ENCODE measurements at regions not wholly inside any gene's neighbourhood (a gene's known extent, or its start where the extent isn't known, plus 50 kb on each side); places are given as distances from the start of the nearest gene placed in this dataset.

DNA sequence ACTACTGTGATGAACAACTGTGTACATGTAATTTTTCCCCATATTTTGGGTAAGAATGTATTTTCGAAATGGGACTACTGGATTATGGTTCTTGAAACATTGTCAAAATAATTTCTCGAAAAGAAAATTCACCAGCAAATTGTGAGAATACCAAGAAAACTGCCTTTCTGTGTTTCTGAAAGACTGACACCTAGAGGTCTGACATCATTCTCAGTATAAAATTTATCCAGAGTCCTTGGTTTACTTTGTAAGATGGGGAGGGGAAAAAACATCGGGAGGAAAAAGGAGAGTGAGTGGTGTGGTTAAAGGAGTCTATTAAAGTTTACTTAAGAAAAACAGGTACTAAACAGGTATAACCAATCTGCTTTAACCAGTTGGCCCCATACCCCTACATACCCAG, 149.2 kb downstream of the CEP120 start:
- Histone ChIP-seq H3K4me1 (ENCODE audit: control insufficient read depth, insufficient read depth, low read length) (no peaks in the 10 kb centered on the region), H3K27me3 (ENCODE audit: control insufficient read depth in 1 of 2, insufficient read depth in 2 of 2, low read length in 2 of 2) (no peaks in the 10 kb centered on the region), H3K4me3 (ENCODE audit: low read length in 2 of 2) (no peak overlapping the region), H3K36me3 (ENCODE audit: control insufficient read depth in 2 of 2, insufficient read depth in 2 of 2, low read length in 2 of 2) (no peaks in the 10 kb centered on the region), H3K9me3 (ENCODE audit: control insufficient read depth in 2 of 2, low read length in 2 of 2) (no peaks in the 10 kb centered on the region), H3K9ac (ENCODE audit: low read length in 2 of 2) (no peak overlapping the region), H3K27ac (ENCODE audit: low read length) (no peak overlapping the region)

- Histone ChIP-seq H3K36me3 (ENCODE audit: control insufficient read depth in 2 of 2, insufficient read depth in 2 of 2, low read length in 2 of 2) (no peaks in the 10 kb centered on the region), H3K4me3 (ENCODE audit: low read length in 2 of 2) (no peak overlapping the region), H3K9ac (ENCODE audit: low read length in 2 of 2) (no peak overlapping the region), H3K27me3 (ENCODE audit: control insufficient read depth in 1 of 2, insufficient read depth in 2 of 2, low read length in 2 of 2) (no peaks in the 10 kb centered on the region), H3K27ac (ENCODE audit: low read length) (no peak overlapping the region), H3K4me1 (ENCODE audit: control insufficient read depth, insufficient read depth, low read length) (no peaks in the 10 kb centered on the region), H3K9me3 (ENCODE audit: control insufficient read depth in 2 of 2, low read length in 2 of 2) (no peaks in the 10 kb centered on the region)
Observed at GRCh38 chr5:123273095-123273494, 150.1 kb downstream of the CEP120 start.

- Histone ChIP-seq H3K27ac (ENCODE audit: low read length) (no peak overlapping the region), H3K4me1 (ENCODE audit: control insufficient read depth, insufficient read depth, low read length) (no peaks in the 10 kb centered on the region), H3K9me3 (ENCODE audit: control insufficient read depth in 2 of 2, low read length in 2 of 2) (no peaks in the 10 kb centered on the region), H3K27me3 (ENCODE audit: control insufficient read depth in 1 of 2, insufficient read depth in 2 of 2, low read length in 2 of 2) (no peaks in the 10 kb centered on the region), H3K9ac (ENCODE audit: low read length in 2 of 2) (no peak overlapping the region), H3K4me3 (ENCODE audit: low read length in 2 of 2) (no peak overlapping the region), H3K36me3 (ENCODE audit: control insufficient read depth in 2 of 2, insufficient read depth in 2 of 2, low read length in 2 of 2) (no peaks in the 10 kb centered on the region)
Observed at GRCh38 chr5:123269851-123270250, 153.4 kb downstream of the CEP120 start.

DNA sequence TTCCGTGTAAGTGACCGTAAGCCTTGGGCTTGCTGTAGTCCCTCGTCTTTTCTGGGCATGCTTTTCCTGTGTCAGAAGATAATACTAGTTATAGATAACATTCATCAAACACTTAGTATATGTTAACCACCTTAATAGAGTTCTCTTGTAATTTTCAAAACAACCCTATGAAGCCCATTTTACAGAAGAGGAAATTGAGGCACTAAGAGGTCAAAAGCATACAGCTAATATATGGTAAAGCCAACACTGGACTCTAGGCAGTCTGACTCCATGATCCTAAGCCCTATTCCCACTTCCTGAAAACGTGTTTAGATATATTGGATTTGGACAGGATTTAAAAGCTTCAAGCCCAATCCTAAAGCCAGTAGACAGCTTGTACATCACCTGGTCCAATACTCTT, 153.8 kb downstream of the CEP120 start:
- no peaks in the 10 kb centered on the region for H3K36me3 ChIP-seq (ENCODE audit: control insufficient read depth in 2 of 2, insufficient read depth in 2 of 2, low read length in 2 of 2)
- H3K4me1 ChIP-seq (ENCODE audit: control insufficient read depth, insufficient read depth, low read length): no peaks in the 10 kb centered on the region
- no peak overlapping the region for H3K27ac ChIP-seq (ENCODE audit: low read length)
- H3K4me3 ChIP-seq (ENCODE audit: low read length in 2 of 2): no peak overlapping the region
- H3K9ac ChIP-seq (ENCODE audit: low read length in 2 of 2): no peak overlapping the region
- H3K27me3 ChIP-seq (ENCODE audit: control insufficient read depth in 1 of 2, insufficient read depth in 2 of 2, low read length in 2 of 2): no peaks in the 10 kb centered on the region
- H3K9me3 ChIP-seq (ENCODE audit: control insufficient read depth in 2 of 2, low read length in 2 of 2): no peaks in the 10 kb centered on the region

- Histone ChIP-seq H3K9me3 (ENCODE audit: control insufficient read depth in 2 of 2, low read length in 2 of 2) (no peaks in the 10 kb centered on the region), H3K27me3 (ENCODE audit: control insufficient read depth in 1 of 2, insufficient read depth in 2 of 2, low read length in 2 of 2) (no peaks in the 10 kb centered on the region), H3K4me3 (ENCODE audit: low read length in 2 of 2) (no peak overlapping the region), H3K9ac (ENCODE audit: low read length in 2 of 2) (no peak overlapping the region), H3K4me1 (ENCODE audit: control insufficient read depth, insufficient read depth, low read length) (no peaks in the 10 kb centered on the region), H3K36me3 (ENCODE audit: control insufficient read depth in 2 of 2, insufficient read depth in 2 of 2, low read length in 2 of 2) (no peaks in the 10 kb centered on the region), H3K27ac (ENCODE audit: low read length) (no peak overlapping the region)
Observed at GRCh38 chr5:123266365-123266764, 156.8 kb downstream of the CEP120 start.

DNA sequence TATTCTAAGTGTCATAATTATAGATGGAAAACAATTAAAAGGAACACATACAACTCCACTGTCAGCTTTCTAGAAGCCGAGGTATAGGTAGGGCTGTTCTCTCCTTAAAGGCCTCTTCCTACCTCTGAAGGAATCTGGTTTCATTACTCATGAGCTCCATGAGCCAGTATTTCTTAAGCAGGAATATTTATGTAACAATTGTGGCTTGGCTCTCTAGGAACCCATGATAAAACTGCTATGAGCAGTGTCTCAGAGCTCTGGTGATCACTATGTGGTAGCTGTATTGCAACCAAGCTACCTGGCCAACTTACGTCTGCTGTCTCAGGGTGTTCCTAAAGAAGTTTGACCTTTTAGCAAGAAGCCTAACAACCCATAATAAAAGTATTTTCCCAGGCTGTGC, 157.7 kb downstream of the CEP120 start:
- H3K9ac ChIP-seq (ENCODE audit: low read length in 2 of 2): no peak overlapping the region
- no peaks in the 10 kb centered on the region for H3K4me1 ChIP-seq (ENCODE audit: control insufficient read depth, insufficient read depth, low read length)
- no peaks in the 10 kb centered on the region for H3K27me3 ChIP-seq (ENCODE audit: control insufficient read depth in 1 of 2, insufficient read depth in 2 of 2, low read length in 2 of 2)
- H3K4me3 ChIP-seq (ENCODE audit: low read length in 2 of 2): no peak overlapping the region
- no peak overlapping the region for H3K27ac ChIP-seq (ENCODE audit: low read length)
- H3K9me3 ChIP-seq (ENCODE audit: control insufficient read depth in 2 of 2, low read length in 2 of 2): no peaks in the 10 kb centered on the region
- H3K36me3 ChIP-seq (ENCODE audit: control insufficient read depth in 2 of 2, insufficient read depth in 2 of 2, low read length in 2 of 2): no peaks in the 10 kb centered on the region

GRCh38 chr5:123264394-123264793, 158.8 kb downstream of the CEP120 start:
- Histone ChIP-seq H3K27ac (ENCODE audit: low read length) (no peak overlapping the region), H3K9me3 (ENCODE audit: control insufficient read depth in 2 of 2, low read length in 2 of 2) (no peaks in the 10 kb centered on the region), H3K4me3 (ENCODE audit: low read length in 2 of 2) (no peak overlapping the region), H3K27me3 (ENCODE audit: control insufficient read depth in 1 of 2, insufficient read depth in 2 of 2, low read length in 2 of 2) (no peaks in the 10 kb centered on the region), H3K4me1 (ENCODE audit: control insufficient read depth, insufficient read depth, low read length) (no peaks in the 10 kb centered on the region), H3K9ac (ENCODE audit: low read length in 2 of 2) (no peak overlapping the region), H3K36me3 (ENCODE audit: control insufficient read depth in 2 of 2, insufficient read depth in 2 of 2, low read length in 2 of 2) (no peaks in the 10 kb centered on the region)

DNA sequence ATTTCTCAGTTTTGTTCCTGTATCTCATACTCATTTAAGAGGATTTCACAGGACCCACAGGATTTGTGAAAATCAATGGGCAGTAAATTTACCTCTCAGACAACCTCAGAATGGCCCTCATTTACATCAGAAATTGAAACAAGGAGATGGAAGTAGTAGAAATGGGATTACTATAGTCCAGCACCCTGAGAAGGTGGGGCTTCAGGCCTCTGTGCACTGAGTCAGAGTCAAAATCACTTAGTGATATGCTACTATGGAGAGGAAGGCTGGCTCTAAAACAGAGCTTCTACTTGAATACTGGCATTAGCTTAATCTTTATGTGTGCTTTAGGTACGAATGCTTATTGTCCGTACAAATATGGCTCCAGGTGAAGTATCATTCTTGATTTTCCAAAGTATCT, 159.3 kb downstream of the CEP120 start:
- Histone ChIP-seq H3K4me1 (ENCODE audit: control insufficient read depth, insufficient read depth, low read length) (no peaks in the 10 kb centered on the region), H3K4me3 (ENCODE audit: low read length in 2 of 2) (no peak overlapping the region), H3K27ac (ENCODE audit: low read length) (no peak overlapping the region)

DNA sequence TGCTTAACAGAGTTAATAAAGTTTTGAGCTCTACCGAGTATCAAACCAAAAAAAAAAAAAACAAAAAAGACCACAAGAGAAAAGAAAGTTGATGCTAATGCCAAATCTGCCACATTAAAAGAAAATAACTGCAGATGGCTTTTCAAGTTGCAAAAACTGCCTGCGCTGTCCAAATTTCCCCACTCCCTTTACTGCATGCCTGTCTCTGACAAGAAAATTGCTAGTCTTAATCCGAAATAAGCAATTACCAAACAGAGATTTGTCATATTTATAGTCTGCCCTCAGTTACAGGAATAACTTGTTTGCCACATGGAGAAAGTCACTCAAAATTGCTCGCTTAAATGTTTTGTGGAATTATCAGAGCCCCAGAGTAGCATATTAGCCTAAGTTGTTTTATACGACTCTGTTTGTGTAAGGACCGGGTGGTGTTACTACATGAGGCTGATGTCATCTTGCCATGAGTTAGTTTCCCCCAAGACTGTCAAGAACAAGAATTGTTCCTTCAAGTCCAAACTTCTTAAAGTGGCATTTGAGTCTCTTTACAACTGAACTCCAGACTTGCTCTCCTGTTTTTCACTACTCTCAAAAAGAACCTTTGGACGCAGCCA, 160.9 kb downstream of the CEP120 start:
- no peaks in the 10 kb centered on the region for H3K9me3 ChIP-seq (ENCODE audit: control insufficient read depth in 2 of 2, low read length in 2 of 2)
- no peaks in the 10 kb centered on the region for H3K27me3 ChIP-seq (ENCODE audit: control insufficient read depth in 1 of 2, insufficient read depth in 2 of 2, low read length in 2 of 2)
- no peaks in the 10 kb centered on the region for H3K36me3 ChIP-seq (ENCODE audit: control insufficient read depth in 2 of 2, insufficient read depth in 2 of 2, low read length in 2 of 2)
- no peak overlapping the region for H3K27ac ChIP-seq (ENCODE audit: low read length)
- no peak overlapping the region for H3K4me3 ChIP-seq (ENCODE audit: low read length in 2 of 2)
- H3K4me1 ChIP-seq (ENCODE audit: control insufficient read depth, insufficient read depth, low read length): no peaks in the 10 kb centered on the region
- no peak overlapping the region for H3K9ac ChIP-seq (ENCODE audit: low read length in 2 of 2)

More for the DNA sequence above, 159.3 kb downstream of the CEP120 start:
- H3K36me3 ChIP-seq (ENCODE audit: control insufficient read depth in 2 of 2, insufficient read depth in 2 of 2, low read length in 2 of 2): no peaks in the 10 kb centered on the region
- H3K9me3 ChIP-seq (ENCODE audit: control insufficient read depth in 2 of 2, low read length in 2 of 2): no peaks in the 10 kb centered on the region
- H3K9ac ChIP-seq (ENCODE audit: low read length in 2 of 2): no peak overlapping the region
- no peaks in the 10 kb centered on the region for H3K27me3 ChIP-seq (ENCODE audit: control insufficient read depth in 1 of 2, insufficient read depth in 2 of 2, low read length in 2 of 2)

DNA sequence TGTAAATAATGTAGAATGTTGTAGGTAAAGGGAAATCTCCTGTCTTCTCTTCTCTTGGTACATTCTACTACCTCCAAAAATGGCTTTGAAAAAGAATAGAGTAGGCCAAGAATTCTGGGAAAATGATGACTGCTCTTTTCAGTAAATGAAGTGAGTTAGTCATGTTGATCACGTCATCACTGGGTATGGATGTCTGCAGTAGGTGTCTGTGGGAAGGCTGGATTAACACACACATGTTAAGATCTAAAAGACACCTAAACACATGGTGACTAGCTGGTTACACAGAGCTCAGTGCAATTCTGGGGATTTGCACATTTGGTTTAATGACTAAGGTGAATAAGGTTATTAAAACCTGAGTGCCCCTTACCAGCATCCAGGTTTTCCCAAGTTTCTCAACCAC, 161.5 kb downstream of the CEP120 start:
- Histone ChIP-seq H3K27ac (ENCODE audit: low read length) (no peak overlapping the region), H3K9me3 (ENCODE audit: control insufficient read depth in 2 of 2, low read length in 2 of 2) (no peaks in the 10 kb centered on the region), H3K27me3 (ENCODE audit: control insufficient read depth in 1 of 2, insufficient read depth in 2 of 2, low read length in 2 of 2) (no peaks in the 10 kb centered on the region), H3K4me3 (ENCODE audit: low read length in 2 of 2) (no peak overlapping the region), H3K4me1 (ENCODE audit: control insufficient read depth, insufficient read depth, low read length) (no peaks in the 10 kb centered on the region), H3K36me3 (ENCODE audit: control insufficient read depth in 2 of 2, insufficient read depth in 2 of 2, low read length in 2 of 2) (no peaks in the 10 kb centered on the region), H3K9ac (ENCODE audit: low read length in 2 of 2) (no peak overlapping the region)

- no peak overlapping the region for H3K27ac ChIP-seq (ENCODE audit: low read length)
- no peak overlapping the region for H3K4me3 ChIP-seq (ENCODE audit: low read length in 2 of 2)
- no peaks in the 10 kb centered on the region for H3K4me1 ChIP-seq (ENCODE audit: control insufficient read depth, insufficient read depth, low read length)
- H3K9me3 ChIP-seq (ENCODE audit: control insufficient read depth in 2 of 2, low read length in 2 of 2): no peaks in the 10 kb centered on the region
- H3K36me3 ChIP-seq (ENCODE audit: control insufficient read depth in 2 of 2, insufficient read depth in 2 of 2, low read length in 2 of 2): no peaks in the 10 kb centered on the region
- no peaks in the 10 kb centered on the region for H3K27me3 ChIP-seq (ENCODE audit: control insufficient read depth in 1 of 2, insufficient read depth in 2 of 2, low read length in 2 of 2)
- no peak overlapping the region for H3K9ac ChIP-seq (ENCODE audit: low read length in 2 of 2)
Observed at GRCh38 chr5:123249446-123249845, 160.4 kb downstream of the PRDM6 start.

Measured in stomach smooth muscle (tissue), 2 donors.